Lower leg skin (tissue), 4 donors: ENCODE measurements at regions not wholly inside any gene's neighbourhood (a gene's known extent, or its start where the extent isn't known, plus 50 kb on each side); places are given as distances from the start of the nearest gene placed in this dataset.
"Not testable (repeated sequence)": the region's sequence is repeated elsewhere in the genome, so short reads cannot be mapped to it uniquely, and the experiment has no call there.

Source experiments
- DNase-seq, 2 donors: peaks; one replicate each; pipeline ENCODE4 v3.0.0-alpha.2; 2019; ENCODE audit warnings: low spot score in 2 of 2
- H3K4me3 ChIP-seq: fragments of 200-600 bp; sonication (generic); 2 replicates; pipeline ENCODE4 v1.5.1; 2017; ENCODE audit warnings: mild to moderate bottlenecking, low read depth; ENCODE audit not compliant: poor library complexity, severe bottlenecking
- CTCF ChIP-seq, 3 donors: fragments of 450-650 bp; IDR thresholded peaks; one replicate each; pipeline ENCODE4 v1.5.1; 2016; ENCODE audit warnings: antibody characterized with exemption in 3 of 3, mild to moderate bottlenecking in 3 of 3, moderate library complexity in 2 of 3
- POLR2A ChIP-seq, 2 donors: fragments of 450-650 bp; IDR thresholded peaks; one replicate each; pipeline ENCODE4 v1.6.1; 2016 to 2017; ENCODE audit warnings: antibody characterized with exemption in 2 of 2, mild to moderate bottlenecking in 1 of 2, moderate library complexity in 1 of 2
- WGBS, 2 donors: methylation state at CpG; one replicate each; pipeline ENCODE4 v1.1.5; 2018; 5-methylcytosine and 5-hydroxymethylcytosine counted together
- intact Hi-C: fragments of 100-400 bp; cut with DNase I; formaldehyde crosslinking; loops from one replicate; pipeline ENCODE4 v1.15.0; 2023; ENCODE audit warnings: low total_unique reads

GRCh38 chr6:76856065-76856464 lies 607.2 kb downstream of the HTR1B start:
- WGBS, 2 donors: 87 to 93% methylated on average over 5 of the region's 5 CpGs
- H3K4me3 ChIP-seq: no peak overlapping the region
- DNase-seq: no peak
- no peak for TF ChIP-seq CTCF (IDR thresholded peaks at IDR 0.05)
- no peak for TF ChIP-seq POLR2A (IDR thresholded peaks at IDR 0.05)
- intact Hi-C loops: no loop called here

GRCh38 chr6:76852776-76853175 lies 610.5 kb downstream of the HTR1B start:
- no peak for DNase-seq
- intact Hi-C loops: no loop called here
- 40 to 50% methylated on average over 1 of the region's 1 CpG for WGBS, 2 donors
- TF ChIP-seq CTCF (IDR thresholded peaks at IDR 0.05): no peak
- no peak for TF ChIP-seq POLR2A (IDR thresholded peaks at IDR 0.05)
- H3K4me3 ChIP-seq: no peak overlapping the region

- H3K4me3 ChIP-seq, intact Hi-C loops: not testable (repeated sequence)
- DNase-seq: peak in 1 of 2 donors; percentile 31
- 89 to 92% methylated on average over 8 to 9 of the region's 9 CpGs for WGBS, 2 donors
These were observed 613.9 kb downstream of the HTR1B start for GRCh38 chr6:76849274-76849970.

GRCh38 chr6:76843054-76843822 lies 620.1 kb downstream of the HTR1B start:
- intact Hi-C loops: no loop called here
- WGBS, 2 donors: 0% methylated on average over 1 of the region's 1 CpG
- no peak for DNase-seq
- H3K4me3 ChIP-seq: no peak overlapping the region
- TF ChIP-seq CTCF (IDR thresholded peaks at IDR 0.05): no peak
- no peak for TF ChIP-seq POLR2A (IDR thresholded peaks at IDR 0.05)

GRCh38 chr6:76840865-76841264 lies 622.4 kb downstream of the HTR1B start:
- intact Hi-C loops: no loop called here
- WGBS, 2 donors: 78 to 84% methylated on average over 3 of the region's 3 CpGs
- DNase-seq: no peak
- H3K4me3 ChIP-seq: no peak overlapping the region
- TF ChIP-seq POLR2A (IDR thresholded peaks at IDR 0.05): no peak
- no peak for TF ChIP-seq CTCF (IDR thresholded peaks at IDR 0.05)

- TF ChIP-seq POLR2A (IDR thresholded peaks at IDR 0.05): no peak
- TF ChIP-seq CTCF (IDR thresholded peaks at IDR 0.05): no peak
- no peak overlapping the region for H3K4me3 ChIP-seq
- no peak for DNase-seq
- intact Hi-C loops: no loop called here
- WGBS, 2 donors: 75 to 86% methylated on average over 3 of the region's 3 CpGs
These were observed 623.1 kb downstream of the HTR1B start for GRCh38 chr6:76840041-76840745.
